ENCODE measurements at regions not wholly inside any gene's neighbourhood (a gene's known extent, or its start where the extent isn't known, plus 50 kb on each side); places are given as distances from the start of the nearest gene placed in this dataset.

DNA sequence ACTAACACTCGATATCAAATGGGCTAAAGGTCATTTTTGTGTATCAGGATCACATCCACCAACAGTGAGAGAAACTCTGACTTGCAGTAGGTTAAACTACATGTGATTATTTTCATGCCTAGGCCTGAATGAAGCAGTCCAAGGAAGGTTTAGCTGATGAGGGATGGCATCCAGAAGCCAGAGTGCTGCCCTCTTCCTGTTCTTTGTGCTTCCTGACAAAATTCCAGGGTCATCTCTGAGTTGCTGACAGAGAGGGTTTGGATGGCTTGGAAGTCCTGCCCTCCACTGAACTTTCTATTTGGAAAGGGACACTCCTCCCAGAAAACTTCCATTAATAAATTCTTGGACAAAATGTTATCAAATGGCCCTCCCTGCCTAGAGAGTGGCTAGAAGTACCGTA, 728.3 kb upstream of the SLC10A2 start:
- DNase-seq (ENCODE audit: low read depth): no peak

DNA sequence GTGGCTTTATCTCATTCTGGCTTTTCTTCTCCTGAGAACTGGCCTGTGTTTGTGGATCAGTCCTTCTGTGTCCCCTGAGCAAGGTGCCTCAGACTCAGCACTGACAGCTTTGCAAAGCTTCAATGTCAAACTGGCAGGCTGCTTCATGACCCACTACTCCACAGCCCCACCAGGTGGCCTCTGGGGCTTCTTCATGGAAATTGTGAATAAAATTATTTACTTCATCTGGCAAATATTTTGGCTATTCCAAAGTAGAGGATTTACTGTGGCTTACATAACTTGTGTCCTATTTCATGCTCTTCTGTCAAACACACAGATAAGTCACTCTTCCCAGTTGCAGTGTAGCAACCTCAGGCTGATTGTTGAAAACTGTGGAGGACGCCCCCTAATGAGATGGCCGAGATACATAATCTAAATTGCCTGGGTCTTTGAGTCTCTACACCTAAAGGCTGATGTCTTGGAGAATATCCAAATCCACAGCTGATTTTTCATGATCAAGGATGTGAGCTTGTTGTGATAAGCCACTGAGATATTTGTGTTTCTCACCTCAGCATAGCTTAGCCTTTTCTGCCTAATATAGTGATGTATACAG, 721.9 kb upstream of the SLC10A2 start:
- DNase-seq (ENCODE audit: low read depth): no peak

DNA sequence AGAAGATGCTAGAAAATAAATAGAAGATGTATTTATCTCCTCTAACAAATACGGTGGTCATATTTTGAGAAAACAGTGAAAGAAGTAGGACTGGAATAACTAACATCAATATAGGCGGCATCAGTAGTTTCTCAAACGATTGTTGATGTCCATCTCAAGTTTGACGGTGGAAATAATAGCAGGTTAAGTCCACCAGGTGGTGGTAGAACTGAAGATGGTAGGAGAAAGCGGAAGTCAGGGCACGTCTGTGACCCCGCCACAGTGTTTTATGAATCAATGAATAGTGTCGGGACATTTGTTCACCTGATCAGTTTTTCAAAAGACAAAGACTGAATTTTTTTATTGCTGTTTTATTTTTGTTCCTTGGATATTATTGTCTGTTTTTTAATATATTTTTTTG, 706.4 kb upstream of the SLC10A2 start:
- DNase-seq (ENCODE audit: low read depth): no peak

DNA sequence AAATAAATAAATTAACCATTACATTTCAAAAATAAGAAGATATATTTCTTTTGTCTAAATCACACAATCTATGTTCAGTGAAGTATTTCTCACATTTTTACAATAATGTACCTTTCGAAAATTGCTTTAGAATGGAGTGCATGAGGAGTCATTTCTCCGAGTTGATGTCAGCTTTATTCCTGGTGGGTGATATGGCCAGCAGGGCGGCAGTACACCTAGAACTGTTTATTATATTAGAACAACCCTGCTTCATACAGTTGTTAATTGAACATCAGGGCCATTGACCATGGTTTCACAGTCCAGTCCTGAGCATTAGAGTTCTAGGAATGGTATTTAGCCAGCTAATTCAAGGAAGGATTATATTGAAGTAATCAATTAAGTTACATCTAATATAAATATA, 696.3 kb upstream of the SLC10A2 start:
- no peak for DNase-seq (ENCODE audit: low read depth)

DNA sequence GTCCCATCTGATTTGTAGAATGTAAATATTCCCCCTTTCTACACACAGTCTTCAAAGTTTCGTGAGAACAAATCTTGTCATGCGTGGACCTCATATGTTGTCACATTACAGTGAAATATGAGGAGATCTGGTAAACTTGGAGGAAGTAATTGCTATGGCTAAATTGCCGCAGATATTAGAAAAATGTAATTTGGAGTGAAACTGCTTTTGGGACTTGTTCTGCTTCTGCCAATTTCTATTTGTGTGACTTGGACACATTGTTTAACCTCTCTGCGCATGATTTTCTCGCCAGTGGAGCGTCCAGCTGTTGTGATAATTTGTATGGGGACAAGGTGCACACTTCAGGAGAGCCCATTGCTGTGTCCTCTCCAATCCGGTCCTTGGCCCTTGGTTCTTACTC, 693.1 kb upstream of the SLC10A2 start:
- DNase-seq (ENCODE audit: low read depth): no peak

DNA sequence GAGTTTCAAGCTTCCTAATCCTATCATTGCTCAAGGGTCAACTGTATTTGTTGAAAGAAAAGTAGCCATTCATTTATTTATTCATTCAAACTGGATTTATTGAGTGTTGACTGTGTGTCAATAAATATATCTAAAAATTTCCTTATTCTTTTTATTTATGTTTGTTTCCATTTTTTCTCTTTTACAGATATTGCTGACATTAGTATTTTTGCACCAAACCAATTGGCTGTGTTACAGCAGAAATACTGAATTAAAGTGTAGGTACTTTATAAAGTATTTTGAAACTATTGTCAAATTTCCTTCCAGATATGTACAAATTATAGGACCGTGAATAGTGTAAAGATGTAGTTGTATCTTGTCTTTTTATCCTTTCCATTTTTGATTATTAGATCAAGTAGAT, 692.0 kb upstream of the SLC10A2 start:
- DNase-seq (ENCODE audit: low read depth): no peak

DNA sequence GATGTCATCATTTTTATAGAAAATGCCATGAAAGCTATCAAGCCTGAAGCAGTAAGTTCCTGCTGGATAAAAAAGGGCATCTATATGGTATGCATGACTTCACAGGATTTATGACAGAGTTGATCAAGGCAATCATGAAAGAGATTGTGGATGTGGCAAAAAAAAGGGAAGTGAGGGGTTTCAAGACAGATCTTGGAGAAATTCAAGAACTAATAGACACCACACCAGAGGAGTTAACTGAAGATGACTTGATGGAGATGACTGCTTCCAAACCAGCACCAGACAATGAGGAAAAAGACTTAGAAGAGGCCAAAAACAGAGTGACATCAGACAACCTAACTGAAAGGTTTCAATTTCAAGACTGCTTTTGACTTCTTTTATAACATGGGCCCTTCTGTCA, 691.1 kb upstream of the SLC10A2 start:
- no peak for DNase-seq (ENCODE audit: low read depth)

DNA sequence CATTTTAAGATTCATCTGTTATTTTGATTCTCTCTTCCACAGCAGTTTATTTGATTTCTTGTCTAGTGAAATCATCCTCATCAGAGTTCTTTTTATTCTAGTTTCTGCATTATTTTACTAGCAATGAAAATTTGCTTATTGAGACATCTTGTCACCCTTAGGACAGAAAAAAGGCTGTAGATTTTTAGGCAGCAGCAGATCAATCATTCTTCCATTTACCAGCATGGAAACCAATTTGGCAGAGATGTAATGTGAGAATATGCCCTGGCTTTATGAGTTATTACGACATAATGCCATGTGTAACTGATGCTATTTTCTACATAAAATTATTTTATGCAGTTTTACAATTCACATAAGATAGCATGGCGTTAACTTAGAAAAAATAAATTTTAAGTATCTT, 688.6 kb upstream of the SLC10A2 start:
- no peak for DNase-seq (ENCODE audit: low read depth)

DNA sequence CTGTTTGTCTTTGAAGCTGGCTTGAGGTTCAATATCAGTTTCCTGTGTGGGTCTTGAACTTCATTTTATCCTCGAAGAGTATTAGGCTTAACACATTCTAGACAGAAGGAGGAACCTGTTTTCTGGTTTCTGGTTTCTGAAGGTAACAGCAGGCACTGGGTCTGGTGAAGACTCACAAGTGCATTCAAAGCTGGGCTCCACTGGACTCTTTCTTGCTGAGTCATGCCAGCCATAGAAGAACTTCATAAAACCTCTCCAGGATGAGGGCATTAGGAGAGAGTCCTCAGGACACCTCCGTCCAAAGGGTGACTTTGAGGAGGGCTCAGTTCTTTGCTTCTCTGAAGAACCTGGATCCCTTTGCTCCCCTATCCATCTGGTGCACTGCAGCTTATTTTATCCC, 668.6 kb upstream of the SLC10A2 start:
- DNase-seq (ENCODE audit: low read depth): no peak

DNA sequence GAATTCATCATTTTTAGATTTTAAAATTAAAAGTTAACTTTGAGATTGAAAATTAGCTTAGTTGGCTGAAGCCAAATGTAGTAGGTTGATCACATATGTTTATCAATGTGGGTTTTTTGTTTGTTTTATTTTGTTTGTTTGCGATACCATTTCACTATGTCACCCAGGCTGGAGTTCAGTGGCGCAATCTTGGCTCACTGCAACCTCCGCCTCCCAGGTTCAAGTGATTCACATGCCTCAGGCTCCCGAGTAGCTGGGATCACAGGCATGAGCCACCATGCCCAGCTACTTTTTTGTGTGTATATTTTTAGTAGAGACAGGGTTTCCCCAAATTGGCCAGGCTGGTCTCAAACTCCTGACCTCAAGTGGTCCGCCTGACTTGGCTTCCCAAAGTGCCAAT, 665.7 kb upstream of the SLC10A2 start:
- no peak for DNase-seq (ENCODE audit: low read depth)

DNA sequence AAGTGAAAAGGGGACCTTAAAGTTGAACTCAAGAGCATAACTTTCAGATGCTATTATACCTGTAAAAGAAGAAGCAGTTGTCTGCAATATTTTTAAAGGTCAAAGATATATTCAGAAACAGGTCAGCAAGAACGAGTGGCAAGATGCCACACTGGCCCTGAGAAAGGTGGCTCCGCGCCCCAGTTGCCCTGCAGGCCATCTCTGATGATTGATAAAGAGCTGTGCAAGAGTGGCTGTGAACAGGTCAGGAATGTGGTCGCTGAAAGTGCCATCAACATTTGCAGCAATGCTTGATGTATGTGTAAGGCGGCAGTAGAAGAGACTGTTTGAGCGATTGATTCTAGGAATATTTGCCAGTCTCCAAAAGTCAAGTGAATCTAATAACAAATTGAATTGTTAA, 664.2 kb upstream of the SLC10A2 start:
- DNase-seq (ENCODE audit: low read depth): no peak

DNA sequence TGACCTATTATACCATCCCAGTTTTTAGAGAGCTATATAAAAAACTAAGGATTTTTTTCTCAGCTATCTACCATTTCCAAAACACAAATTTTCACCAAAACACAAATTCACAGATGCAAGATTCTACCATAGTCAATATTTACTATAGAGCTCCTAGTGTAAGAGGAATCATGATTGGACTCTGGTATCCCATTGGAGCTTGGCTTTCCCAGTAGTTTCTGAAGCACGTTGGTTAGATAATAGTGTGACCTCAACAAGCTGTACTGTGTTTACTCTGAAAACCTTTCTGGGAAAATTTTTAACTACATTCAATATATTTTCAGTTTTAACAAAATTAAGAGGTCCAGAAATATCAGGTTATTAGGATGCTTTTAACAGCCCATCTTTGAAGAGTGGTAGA, 660.6 kb upstream of the SLC10A2 start:
- DNase-seq (ENCODE audit: low read depth): no peak

DNA sequence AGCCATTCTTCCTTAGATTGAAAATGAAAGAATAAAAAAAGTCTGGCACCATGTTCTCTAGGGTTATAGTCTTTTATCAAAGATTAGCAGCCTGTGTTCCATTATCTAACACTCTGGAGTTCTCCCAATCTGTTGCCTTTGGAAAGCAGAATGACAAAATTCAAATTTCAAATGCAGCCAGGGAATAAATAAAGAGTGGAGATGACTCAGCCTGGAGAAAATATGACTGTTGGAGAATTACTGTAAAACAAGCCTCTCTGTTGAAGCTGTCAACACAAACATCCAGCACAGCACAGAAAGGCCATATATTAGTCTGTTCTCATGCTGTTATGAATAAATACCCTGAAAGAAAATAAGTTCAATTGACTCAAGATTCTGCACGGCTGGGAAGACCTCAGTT, 650.5 kb upstream of the SLC10A2 start:
- DNase-seq (ENCODE audit: low read depth): no peak

DNA sequence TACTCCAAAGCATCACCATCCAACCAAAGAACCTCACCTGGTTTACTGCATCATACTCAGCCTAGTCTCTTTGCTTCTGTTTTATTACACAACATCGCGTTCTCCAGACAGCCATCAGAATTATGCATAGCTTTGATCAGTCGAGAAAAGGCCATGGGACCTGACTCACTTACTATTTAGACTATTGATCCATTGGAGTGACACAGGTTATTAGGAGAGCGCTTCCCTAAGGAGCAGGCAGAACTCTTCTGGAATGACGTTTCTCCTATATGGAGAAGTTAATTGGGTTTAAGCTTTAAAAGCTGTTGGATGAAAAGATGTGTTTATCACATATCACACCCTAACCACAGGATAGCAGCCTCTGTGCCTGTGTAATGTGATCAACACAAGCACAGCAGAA, 649.1 kb upstream of the SLC10A2 start:
- DNase-seq (ENCODE audit: low read depth): no peak

DNA sequence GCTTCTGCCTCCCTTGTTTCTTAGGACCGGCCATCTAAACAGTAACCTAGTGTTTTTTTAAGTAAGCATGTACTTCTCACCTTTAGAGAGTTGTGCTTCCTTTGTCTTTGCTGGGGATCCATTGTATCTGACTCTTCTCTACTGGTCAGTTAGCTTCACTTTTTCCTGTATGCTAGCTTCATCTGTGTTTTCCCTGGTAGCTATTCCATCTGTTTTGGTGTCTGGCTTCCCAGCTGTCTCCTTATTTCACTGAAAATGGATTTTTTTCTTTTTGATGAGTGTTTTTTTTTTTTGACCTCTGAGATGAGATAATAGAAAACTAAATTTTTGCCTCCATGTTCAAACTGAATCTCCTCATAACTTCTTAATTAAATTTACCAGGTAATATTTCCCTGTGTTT, 637.0 kb upstream of the SLC10A2 start:
- no peak for DNase-seq (ENCODE audit: low read depth)

DNA sequence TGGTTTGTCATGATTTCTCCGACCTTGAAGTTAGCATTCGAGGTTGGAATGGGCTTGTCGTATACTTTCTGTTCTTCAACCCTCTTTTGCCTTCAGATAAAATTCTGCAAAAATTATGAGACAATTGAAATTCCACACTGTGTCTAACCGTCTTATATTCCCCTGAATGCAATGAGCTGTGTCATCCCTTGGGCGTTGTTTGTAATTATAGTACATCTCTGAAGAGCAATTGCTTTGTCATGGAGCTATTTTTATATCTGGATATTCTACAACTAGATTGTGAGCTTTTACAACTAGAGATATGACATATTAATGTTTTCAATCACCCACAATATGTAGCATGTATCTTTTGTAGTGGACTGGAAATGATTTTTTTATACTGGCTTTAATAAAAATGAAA, 631.8 kb upstream of the SLC10A2 start:
- no peak for DNase-seq (ENCODE audit: low read depth)

DNA sequence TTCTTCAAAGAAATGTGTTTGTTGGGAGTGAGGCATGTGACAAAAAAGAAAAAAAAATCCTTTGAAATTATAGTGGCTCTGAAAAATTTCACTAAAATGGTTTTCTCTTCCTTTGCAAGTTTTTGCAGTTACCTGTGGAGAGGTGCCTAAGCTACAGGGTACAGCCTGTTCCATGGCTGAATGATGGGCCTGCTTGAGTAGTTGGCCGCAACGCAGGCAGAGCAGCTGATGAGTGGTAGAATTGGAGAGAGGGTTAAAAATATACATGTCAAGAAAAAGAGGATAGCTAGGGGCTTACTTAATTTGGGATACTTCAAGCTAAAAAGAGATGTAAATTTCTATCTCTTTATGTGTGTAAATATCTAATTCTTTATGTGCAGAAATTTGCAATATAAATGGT, 629.1 kb upstream of the SLC10A2 start:
- no peak for DNase-seq (ENCODE audit: low read depth)

DNA sequence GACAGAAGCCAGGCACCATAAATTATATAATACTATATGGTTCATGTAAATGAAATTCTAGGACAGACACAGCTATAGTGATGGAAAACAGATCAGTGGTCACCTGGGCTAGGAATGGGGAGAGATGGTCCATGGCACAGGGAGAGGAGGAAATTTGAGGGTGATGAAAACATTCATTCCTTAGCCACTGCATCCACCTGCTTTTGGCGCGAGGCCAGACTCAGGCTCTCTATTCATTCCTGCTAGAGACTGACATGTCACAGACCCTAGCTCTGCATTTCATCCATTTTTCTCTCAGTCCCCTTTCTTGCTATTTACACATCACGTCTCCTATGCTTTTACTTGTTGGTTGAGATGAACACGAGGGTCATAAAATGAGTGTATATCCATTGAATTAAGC, 628.3 kb upstream of the SLC10A2 start:
- no peak for DNase-seq (ENCODE audit: low read depth)

DNA sequence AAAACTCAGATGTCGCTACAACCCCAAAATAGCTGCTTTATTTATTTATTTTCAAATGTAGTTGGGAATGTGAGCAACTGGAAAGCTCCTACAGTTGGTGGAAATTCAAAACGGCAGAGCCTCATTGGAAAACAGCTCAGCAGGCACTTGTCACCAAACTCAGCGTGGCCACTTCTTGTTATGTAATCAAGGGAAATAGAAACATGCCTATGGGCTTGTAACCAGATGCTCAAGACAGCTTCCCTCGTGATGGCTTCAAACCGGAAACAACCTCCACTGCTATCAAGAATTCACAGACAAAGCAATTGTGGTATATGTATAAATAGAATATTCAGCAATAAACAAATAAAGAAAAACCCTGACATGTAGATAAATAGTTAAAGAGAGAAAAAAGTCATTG, 627.8 kb upstream of the SLC10A2 start:
- DNase-seq (ENCODE audit: low read depth): no peak

DNA sequence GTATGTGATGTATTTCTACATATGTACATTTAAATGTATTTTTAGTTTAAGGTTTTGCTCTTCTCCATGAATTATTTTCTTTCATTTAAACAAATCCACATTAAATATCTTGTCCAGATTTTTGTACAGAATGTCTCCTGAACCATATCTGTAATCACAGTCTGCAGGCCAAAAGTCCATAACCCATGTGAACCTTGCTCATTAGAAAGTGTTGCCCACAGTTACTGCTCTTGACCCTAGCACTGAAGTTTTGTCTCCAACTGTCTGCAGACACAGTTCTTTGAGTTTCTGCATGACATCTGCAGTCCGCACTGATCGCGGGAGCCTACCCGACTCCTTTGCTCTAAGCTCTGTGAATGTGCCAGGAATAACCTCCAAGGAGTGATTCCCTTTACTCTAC, 626.2 kb upstream of the SLC10A2 start:
- no peak for DNase-seq (ENCODE audit: low read depth)

DNA sequence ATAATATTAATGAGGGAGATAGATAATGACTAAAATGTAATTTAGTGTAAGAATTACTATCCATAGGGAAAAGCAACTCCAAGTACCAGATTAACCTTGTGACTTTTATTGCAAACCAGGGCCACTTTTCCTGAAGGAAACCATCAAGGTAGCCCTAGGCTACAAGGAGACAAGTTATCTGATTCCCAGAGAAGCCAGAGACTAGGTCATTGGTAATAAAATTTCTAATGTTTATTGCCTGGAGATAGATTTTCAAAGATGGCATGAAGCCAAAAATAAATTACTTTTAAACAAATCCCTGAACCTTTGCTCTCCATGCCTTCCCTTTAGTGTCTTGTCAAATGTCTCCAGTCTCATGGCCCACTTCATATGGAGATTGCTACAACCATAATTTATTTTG, 610.1 kb upstream of the SLC10A2 start:
- DNase-seq (ENCODE audit: low read depth): no peak

DNA sequence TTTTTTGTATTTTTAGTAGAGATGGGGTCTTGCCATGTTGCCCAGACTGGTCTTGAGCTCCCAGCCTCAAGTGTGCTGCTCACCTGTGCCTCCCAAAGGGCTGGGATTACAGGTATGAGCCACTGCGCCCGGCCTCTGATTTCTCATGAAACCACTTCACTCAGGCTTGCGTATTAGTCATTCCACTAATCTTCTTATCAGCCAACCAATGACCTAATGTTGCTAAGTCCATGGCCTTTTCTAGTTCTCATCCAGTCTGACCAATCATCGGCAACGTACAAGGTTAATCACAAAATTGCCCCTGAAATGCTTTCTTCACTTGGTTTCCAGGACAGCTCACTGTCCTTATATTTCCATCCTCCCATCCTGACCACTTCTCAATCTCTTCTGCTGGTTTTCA, 605.3 kb upstream of the SLC10A2 start:
- no peak for DNase-seq (ENCODE audit: low read depth)

DNA sequence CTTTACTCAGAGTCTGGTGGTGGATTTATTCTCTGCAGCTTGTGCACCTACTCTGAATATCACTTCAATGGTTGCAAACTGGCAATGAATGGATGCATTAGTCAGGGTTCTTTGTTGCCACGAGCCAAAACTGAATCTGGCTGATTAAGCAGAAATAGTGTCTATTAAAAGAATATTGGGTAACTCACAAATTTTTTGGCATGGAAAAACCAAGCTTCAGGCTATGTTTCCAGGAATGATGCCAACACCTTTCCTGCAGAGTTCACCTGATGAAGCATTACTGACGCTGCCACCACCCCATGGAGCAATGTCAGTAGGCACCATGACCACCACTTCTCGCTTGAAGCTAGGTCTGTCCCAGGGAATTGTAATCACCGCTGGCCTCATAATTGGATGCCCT, 597.8 kb upstream of the SLC10A2 start:
- no peak for DNase-seq (ENCODE audit: low read depth)

DNA sequence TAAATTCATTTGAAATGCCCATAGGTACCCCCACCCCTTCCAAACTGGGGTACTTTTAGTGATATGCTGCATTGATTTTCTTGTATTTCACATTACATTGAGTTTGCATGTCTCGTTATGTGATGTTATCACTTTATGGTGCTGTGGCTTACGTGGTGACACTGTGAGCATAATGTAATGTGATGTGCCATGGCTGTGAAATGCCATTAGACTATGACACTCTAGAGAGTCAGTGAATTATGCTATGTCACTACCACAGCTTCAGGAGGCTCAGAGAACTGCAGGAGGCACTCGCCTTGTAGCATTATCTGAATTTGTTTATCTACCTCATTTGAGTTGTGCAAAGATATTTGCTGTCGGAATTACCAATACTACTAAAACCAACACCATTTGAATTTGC, 590.1 kb upstream of the SLC10A2 start:
- no peak for DNase-seq (ENCODE audit: low read depth)

DNA sequence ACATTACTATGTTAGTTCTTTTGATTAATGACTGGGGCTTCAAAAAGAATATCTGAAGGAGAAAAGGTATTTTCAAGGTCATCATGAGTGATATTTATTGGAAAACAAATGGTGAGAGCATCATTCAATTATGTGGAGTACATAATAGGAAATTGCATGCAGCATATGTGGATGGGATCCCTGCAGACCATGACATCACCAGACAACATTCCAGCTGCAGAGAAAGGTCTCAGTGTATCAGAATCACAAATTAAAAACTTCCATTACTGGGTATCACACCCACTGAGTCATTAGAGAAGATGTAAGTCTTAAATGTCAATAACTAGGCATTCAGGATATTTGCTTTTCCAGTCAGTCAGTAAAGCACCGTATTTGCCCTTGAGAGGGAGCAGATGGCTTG, 574.4 kb upstream of the SLC10A2 start:
- DNase-seq (ENCODE audit: low read depth): no peak

All from GM04503 (cell line).